ENCODE measurements at regions not wholly inside any gene's neighbourhood (a gene's known extent, or its start where the extent isn't known, plus 50 kb on each side); places are given as distances from the start of the nearest gene placed in this dataset.
A peak's percentile ranks its signal among the peaks of the same experiment; 100 is the strongest.

DNA sequence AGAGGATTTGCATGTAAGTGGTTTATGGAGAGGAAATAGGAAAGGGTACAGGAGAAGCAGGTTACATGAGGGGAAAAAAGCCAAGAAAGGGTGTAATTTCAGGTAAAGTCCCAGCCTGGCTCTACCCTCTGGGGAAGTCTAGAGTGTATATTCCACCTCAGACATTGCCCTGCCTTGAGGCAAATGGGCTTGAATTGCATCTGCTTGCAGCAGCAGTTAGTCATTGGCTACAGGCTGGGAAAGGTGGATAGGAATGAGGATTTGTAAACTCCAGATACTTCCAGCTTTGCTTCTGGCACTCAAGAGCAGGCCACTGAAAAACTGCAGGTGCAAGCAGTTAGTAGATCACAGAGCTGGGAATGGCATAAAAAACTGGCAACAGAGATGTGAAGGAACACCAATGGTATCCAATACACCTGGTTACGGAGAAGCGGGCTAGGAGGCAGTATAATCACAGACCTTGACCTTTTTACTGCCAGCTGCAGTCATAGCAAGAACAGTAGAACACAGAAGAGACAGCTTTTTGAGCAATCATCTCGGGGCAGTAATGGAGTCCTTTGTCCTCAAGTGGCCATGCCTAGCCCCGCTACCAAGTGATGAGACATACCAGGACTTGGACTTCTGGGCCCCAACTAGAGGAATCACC lies 226.9 kb upstream of the NRIP1 start:
- Histone ChIP-seq H3K4me3 (no peak overlapping the region), H3K36me3 (no peaks in the 10 kb centered on the region), H3K27me3 (no peaks in the 10 kb centered on the region), H3K4me1 (no peaks in the 10 kb centered on the region), H3K27ac (no peak overlapping the region), H3K9me3 (no peaks in the 10 kb centered on the region)
- ATAC-seq (no peak), DNase-seq (no peak)
- intact Hi-C loops (cut with DNase I) = no loop called here
- TF ChIP-seq, protein P1, sequence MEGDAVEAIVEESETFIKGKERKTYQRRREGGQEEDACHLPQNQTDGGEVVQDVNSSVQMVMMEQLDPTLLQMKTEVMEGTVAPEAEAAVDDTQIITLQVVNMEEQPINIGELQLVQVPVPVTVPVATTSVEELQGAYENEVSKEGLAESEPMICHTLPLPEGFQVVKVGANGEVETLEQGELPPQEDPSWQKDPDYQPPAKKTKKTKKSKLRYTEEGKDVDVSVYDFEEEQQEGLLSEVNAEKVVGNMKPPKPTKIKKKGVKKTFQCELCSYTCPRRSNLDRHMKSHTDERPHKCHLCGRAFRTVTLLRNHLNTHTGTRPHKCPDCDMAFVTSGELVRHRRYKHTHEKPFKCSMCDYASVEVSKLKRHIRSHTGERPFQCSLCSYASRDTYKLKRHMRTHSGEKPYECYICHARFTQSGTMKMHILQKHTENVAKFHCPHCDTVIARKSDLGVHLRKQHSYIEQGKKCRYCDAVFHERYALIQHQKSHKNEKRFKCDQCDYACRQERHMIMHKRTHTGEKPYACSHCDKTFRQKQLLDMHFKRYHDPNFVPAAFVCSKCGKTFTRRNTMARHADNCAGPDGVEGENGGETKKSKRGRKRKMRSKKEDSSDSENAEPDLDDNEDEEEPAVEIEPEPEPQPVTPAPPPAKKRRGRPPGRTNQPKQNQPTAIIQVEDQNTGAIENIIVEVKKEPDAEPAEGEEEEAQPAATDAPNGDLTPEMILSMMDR (IDR thresholded peaks at IDR 0.05) = no peak
- 94 to 95% methylated on average over 4 of the region's 4 CpGs for WGBS, 2 donors

DNA sequence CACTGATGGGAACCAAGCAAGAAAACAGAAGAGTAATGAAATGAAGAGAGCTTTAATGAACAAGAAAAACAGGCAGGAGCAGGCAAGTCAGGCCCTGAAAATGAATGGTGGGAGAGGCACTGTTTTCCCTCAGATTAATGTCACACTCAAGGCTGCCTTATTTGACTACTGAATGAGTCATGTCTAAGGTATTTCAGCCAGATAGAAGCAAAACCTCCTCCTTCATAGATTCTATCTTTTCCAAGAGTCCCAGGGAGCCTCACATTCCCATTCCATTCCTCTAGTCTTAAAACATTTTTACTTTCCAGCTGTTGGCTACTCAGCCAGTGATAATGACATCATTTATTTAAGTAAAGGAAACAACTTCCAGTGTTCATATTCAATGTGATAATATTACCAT lies 228.4 kb upstream of the NRIP1 start:
- TF ChIP-seq, protein P1 (IDR thresholded peaks at IDR 0.05) = no peak
- DNase-seq (no peak), ATAC-seq (peak in 7 of 8 donors; percentile 51 to 90 (median 76))
- no peaks in the 10 kb centered on the region for H3K27me3 ChIP-seq
- no peaks in the 10 kb centered on the region for H3K4me1 ChIP-seq
- no peak overlapping the region for H3K4me3 ChIP-seq
- no peaks in the 10 kb centered on the region for H3K36me3 ChIP-seq
- intact Hi-C loops (cut with DNase I) = no loop called here
- peak overlapping the region in 3 of 10 donors; percentile 1 to 3 (median 1) for H3K27ac ChIP-seq
- H3K9me3 ChIP-seq = no peaks in the 10 kb centered on the region

DNA sequence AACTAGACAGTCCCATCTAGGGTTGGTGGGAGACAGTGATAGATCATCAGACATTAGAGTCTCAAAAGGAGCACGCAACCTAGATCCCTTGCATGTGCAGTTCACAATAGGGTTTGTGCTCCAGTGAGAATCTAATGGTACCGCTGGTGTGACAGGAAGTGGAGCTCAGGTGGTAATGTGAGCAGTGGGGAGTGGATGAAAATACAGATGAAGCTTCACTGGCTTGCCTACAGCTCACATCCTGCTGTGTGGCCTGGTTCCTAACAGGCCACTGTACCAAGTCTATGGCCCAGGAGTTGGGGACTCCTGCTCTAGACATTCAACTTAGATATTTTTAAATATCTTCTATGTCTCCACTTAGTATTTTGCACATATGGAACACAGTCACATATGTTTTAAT lies 231.1 kb upstream of the NRIP1 start:
- TF ChIP-seq, protein P1 (IDR thresholded peaks at IDR 0.05) = no peak
- H3K4me1 ChIP-seq = no peaks in the 10 kb centered on the region
- DNase-seq (no peak), ATAC-seq (no peak)
- H3K4me3 ChIP-seq = no peak overlapping the region
- no peaks in the 10 kb centered on the region for H3K27me3 ChIP-seq
- H3K27ac ChIP-seq = no peak overlapping the region
- intact Hi-C loops (cut with DNase I) = no loop called here
- WGBS, 2 donors = 89 to 91% methylated on average over 2 of the region's 2 CpGs
- H3K36me3 ChIP-seq = no peaks in the 10 kb centered on the region
- no peaks in the 10 kb centered on the region for H3K9me3 ChIP-seq

DNA sequence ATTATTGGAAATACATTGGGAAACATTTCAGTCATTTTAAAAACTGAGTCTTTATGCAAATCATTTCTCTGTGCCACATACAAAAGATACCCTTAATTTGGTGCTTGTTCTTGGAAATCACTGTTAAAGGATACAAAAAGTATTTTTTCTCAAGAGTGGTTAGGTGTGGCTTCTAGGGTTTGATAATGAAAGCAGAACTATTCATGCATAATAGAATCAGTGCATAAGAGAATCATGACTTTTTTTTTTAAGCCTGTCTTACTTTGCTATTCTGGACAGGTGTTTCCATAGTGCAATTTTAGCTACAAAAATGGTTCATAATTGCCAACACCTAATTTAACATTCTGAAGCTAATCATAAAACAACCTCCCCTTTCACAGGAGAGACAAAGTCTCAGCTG lies 233.0 kb upstream of the NRIP1 start:
- no peak overlapping the region for H3K27ac ChIP-seq
- TF ChIP-seq, protein P1 (IDR thresholded peaks at IDR 0.05) = no peak
- no peaks in the 10 kb centered on the region for H3K4me1 ChIP-seq
- ATAC-seq (no peak), DNase-seq (no peak)
- H3K4me3 ChIP-seq = no peak overlapping the region
- H3K36me3 ChIP-seq = no peaks in the 10 kb centered on the region
- H3K27me3 ChIP-seq = no peaks in the 10 kb centered on the region
- intact Hi-C loops (cut with DNase I) = no loop called here
- H3K9me3 ChIP-seq = no peaks in the 10 kb centered on the region
